T1000 (cell line): ENCODE measurements at regions not wholly inside any gene's neighbourhood (a gene's known extent, or its start where the extent isn't known, plus 50 kb on each side); places are given as distances from the start of the nearest gene placed in this dataset.

Experiments used
- DNase-seq: peaks from one replicate; lab custom pipeline; 2025; ENCODE audit warnings: mixed read lengths; lab: John Stamatoyannopoulos, UW

DNA sequence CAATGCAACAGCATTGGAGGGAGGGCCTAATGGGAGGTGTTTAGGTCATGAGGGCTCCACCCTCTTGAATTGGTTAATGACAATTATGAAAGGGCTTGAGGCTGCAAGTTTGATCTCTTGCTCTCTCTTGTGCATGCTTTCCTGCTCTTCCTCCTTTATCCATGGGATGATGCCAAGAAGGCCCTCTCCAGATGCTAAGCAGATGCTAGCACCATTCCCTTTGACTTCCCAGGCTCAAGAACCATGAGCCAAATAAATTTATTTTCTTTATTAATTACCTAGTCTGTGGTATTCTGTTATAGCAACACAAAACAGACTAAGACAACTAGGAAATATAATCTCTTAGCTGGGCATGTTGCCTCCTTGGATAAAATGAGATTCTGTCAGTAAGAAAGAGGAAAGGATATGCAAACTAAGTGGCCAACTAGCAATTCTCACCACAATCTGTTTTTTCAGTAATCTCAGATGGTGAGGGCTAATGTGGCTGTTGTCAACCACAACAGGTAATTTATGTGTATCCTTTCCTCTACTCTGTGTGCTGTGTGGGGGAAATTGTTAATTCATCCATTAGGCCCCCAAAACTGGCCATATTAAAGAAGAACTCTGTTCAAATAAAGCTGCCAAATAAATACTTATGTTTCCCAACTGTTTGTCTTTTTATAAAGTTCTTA, 269.1 kb upstream of the CD180 start:
- DNase-seq, result no peak

DNA sequence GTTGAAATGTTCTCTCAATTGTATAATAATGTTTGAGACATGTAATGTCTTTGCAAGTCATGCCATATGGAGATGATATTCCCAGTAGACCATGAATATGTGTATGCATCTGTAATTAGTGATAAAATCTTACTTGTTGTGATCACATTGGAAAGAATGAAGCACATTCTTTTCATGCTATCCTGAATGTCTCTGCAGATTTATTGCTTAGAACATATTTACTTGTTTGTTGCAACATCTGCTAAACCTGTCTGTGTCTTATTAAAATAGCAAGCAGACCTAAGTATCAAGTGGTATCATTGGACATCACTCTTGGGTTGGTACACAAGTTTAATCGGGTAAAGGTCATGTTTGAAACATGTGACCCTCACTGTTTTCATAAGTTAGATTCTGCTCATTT, 265.5 kb upstream of the CD180 start:
- DNase-seq, result no peak

DNA sequence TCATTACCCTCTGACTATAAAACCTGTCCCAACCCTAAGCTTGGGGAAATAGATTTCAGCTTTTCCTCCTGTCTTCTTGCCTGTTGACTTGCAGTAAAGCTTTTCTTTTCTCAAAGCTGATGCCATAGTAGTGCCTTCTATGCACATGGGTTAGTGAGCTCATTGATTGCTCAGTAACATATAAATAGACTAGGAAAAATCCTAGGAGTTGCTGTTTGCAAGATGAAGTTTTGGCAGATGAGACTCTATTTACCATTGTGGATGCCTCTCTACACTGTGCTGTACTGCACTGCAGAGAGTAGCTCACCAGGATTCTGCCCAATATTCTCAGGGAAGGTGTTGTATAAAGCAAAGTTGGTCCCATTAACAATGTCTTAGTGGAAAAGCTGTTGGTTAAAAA, 262.7 kb upstream of the CD180 start:
- DNase-seq, result no peak

DNA sequence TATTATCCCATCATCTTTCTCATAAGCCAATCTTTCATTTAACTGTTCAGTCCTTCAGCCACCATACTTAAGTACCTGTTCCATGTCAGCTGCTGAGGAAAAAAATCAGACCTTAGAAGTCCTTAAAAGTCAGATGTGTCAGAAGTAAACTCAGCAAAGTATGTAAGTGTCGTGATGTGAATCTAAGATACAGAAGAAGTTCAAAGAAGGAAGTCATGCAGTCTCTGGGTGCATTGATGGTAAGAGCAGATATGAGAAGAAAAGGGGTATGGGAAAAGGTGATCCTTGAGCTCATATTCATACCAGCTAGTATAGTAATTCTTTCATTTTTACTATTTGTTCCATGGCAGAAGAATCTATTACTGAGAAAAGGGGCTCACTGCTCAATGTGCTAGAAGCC, 259.4 kb upstream of the CD180 start:
- no peak for DNase-seq

DNA sequence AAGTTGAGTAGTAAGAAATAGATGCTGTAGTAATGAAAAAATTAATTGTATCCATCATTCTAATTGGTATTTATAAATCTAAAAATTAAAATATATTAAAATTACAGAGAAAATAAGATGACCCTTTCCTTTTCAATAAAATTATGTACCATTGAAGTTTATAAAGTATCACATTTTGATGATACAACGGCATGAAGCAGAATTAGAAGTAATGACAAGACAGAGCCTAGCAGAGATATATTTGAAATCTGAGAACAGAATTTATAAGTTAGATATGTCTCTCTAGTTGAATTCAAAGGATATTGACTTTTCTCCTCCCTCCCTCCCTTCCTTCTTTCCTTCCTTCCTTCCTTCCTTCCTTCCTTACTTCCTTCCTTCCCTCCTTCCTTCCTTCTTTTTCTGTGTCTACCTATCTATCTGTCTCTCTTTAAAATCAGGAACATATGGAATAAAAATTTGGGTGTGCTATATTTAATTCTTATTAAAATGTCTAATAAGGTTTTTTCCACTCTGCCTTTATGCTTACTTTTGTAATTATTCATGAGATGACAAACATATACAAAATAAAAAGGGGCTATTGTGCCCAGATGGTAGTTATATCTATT, 258.5 kb upstream of the CD180 start:
- no peak for DNase-seq

DNA sequence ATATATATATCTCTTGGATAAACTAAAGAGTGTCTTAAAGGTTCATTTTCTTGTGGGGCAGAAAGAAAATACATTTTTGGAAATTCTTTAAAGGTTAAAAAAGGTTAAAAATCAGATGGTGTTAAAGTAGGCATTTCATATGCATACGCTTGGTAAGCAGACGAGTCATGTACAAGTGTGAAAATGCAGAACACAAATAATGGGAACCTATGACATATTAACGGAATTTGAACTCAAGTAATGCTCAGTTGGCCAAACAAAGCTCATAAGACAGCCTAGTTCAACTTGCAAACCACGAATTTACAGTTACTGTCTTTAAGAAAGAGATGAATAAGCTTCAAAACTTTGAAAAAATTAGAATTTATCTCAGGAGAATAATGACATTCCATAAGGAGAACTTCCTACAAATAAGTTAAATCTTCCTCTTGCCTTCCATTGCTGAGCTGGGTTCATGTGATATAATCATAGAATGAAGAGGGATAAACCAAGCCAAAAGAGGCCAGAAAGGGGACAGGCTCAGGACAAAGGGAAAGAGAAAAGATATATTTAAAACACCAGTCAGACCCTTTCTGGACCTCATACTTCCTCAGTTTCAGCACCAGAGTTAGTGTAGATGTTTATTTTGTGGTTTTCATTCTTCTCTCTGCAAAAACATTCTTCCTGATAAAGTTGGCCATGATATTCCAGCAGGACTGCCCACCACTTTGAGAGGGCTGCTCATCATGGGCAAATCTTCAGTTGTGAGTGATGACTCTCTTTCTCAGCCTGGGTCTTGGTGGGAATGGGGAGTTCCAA, 256.7 kb upstream of the CD180 start:
- DNase-seq, result no peak

DNA sequence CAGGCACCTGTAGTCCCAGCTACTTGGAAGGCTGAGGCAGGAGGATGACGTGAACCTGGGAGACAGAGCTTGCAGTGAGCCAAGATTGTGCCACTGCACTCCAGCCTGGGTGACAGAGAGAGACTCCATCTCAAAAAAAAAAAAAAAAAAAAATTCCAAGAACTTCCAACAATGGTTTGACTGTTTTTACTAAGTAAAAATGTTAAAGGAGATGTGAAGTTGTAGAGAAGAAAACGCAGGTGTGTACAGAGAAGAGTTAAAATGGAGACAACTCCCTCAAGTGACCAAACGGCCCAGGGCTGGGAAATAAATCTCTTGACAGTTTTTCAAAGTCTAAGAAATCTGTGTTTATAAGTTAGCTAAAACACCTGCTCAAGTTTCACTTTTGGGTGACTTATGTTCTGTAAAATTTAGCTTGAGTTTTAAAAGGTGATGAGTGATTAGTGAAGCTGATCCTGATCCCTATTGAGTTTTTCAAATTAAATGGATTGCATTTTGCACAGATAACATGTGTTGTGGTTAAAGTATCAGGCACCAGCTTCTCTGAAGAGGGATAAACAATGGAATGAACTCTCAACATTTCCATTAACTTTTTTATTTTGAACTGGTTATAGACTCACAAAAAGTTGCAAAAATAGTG, 255.2 kb upstream of the CD180 start:
- DNase-seq, result no peak

DNA sequence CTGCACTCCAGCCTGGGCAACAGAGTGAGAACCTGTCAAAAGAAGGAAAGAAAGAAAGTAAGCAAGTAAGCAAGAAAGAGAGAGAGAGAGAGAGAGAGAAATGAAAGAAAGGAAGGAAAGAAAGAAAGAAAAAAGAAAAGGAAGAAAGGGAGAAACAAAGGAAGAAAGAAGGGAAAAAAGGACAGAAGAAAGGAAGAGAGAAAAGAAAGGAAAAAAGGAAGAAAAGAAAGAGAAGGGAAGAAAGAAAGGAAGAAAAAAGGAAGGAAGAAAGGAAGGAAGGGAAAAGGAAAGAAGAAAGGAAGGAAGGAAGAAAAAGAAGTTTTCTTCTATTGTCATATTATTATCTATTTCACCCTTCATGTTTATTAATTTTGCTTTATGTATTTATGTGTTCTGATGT, 251.1 kb upstream of the CD180 start:
- no peak for DNase-seq

DNA sequence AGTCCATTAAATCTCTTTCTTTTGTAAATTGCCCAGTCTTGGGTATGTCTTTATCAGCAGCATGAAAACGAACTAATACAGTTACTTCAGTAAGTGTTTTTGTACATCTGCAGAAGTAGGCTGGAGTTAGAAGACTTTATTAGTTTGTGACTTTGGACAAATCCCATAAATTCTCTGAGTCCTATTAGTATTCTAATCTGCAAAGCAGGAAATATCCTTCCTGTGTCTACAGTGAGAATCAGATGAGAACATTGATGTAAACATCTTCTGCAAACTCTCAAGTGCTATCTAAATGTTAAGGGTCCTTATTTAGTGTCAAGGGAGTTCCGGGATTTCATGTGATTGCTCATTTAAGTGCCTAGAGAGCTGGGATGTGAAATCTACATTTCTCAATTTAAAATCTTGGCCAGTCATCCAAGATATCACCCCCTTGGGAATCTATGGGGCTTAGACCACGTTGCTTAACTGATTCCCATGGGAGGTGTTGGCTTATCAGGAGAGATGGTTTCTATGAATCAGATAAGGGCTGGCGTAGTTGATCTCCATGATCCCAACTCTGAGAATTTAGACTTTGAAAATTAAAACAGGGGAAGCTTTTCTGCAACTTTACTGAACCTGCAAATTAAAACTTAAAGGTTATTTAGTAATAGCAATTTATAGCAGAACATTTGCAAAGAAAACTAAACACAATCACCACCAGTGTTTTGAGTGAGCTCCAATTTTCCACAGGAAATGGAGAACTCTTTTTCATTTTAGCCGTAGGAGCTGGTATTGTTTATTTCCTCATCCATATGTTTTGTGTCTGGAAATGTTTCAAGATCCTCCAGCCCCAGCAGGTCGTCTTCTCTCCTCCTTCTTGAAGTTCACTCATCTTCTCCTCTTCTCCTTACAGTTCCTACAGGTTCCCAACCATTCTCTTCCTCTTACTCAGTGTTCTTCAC, 241.6 kb upstream of the CD180 start:
- DNase-seq, result no peak

DNA sequence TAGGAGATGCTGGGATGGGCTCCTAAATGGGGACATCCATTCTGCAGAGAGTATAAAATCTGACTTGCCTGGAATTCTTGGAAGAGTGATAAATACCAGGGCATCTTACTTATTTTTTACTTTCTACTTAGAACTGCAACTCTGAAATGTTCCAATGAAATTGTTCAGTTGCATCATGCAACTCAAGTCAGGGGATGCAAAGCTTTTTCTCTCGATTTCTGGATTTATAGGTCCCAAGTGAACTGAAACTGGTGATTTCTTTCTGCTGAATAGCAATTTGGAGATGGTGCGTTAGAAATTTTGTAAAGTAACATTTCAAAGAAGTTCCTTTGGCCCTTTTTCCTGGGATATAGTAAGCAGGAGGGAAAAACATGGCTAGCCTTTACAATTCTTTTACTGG, 238.4 kb upstream of the CD180 start:
- no peak for DNase-seq

DNA sequence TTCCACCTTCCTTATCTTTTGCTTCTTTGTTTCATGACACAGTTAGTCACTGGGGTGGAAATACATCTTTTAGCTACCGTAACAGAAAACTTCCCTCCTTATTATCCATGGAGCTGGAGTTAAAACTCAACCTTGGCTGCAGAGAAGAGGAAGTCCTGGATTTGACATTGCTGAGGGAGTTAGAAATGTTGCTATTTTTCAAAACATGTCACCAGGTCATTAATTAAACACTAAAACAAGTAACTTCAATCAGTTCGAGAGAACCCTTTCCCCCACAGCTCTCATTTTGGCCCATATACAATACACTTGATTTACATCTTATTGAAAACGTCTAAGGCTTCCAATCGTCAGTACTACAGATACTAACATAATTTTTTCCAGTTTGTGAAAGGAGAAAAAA, 237.9 kb upstream of the CD180 start:
- DNase-seq, result no peak

DNA sequence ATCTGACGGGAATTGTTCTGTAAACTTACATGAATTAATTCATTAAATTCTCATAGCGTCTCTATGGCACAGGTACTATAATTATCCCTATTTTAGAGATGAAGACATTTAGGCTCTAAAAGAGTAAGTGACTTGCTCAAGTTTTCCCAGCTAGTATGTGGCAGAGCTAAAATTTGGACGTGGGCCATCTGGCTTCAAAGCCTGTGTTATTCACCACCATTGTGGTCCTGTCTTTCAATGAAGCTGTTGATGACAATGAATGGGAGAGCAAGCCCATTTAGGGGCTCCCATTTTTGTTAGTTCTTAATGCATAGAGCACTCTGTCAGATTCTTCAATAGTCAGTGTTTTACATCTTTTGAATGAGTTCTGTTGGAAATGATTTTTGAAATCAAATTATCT, 236.0 kb upstream of the CD180 start:
- no peak for DNase-seq

DNA sequence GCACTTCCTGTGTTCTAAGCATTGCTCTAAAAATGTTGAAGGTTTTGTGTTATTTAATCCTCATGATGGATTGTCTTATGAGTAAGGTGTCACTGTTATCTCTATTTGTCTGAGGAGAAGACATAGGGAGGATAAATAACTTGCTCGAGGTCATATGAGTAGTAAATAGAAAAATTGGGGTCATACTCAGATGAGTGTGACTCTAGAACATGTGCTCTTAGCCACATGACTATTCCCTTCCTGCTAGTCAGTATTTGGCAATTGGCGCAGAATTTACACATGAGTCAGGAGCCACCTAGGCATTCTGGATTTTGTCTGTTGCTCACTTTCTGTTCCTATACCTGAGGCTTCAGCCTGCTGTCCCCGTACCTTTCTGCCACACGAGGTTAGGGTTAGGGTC, 234.6 kb upstream of the CD180 start:
- DNase-seq, result no peak

DNA sequence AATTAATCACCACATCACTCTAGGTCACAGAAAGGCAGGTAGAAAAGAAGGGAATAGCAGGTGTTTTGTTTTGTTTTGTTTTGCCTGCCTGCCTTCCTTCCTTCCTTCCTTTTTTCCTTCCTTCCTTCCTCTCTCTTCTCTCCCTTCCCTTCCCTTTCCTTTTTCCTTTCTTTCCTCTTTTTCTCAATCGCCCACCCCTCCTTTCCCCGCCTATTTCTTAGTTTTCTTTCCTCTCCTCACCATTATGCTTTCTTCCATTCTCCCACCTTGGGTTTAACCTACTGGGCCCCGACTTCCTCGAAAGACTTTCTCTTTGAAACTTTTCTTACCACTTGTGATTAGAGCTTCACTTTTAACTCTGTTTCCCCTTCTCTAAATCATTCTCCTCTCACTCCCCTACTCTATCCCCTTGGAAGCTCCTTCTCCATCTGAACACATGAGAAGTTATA, 231.3 kb upstream of the CD180 start:
- no peak for DNase-seq

DNA sequence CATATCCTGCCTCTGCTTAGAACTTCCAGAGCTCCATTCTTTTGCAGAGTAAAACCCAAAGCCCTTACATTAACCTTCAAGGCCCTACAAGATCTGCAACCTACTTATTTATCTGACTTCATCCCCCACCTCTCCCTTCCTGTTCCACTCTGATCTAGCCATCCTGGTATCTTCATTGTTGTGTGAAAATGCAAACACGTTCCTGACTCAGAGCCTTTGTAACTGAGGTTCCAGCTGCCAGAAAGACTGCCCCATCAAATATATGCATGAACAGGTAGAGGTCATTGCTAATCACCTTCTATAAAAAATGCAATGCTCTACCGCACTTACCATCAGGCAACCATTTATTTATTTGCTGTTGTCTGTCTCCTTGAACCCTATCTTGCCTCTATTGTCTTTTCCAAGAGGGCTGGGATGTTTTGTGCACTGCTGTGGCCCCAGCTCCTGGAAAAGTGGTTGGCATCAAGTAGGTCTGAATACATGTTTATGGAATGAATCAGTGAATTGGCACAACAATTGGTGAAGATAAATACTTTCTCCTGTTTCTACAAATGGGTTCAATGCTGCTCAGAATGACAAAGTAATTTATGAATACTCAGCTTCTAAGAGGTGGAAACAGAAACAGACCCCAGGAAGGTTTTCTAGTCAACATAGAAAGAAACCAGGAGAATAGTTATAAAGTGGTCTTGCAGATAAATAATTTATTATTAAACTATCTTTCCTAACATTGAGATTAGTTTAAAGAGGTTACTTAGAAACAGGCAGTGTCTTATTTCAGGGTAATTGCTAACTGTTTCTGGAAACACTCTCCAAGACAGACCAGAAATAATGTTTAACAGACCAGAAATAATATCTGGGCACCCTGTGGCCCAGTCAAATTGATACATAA, 230.6 kb upstream of the CD180 start:
- DNase-seq, result no peak

DNA sequence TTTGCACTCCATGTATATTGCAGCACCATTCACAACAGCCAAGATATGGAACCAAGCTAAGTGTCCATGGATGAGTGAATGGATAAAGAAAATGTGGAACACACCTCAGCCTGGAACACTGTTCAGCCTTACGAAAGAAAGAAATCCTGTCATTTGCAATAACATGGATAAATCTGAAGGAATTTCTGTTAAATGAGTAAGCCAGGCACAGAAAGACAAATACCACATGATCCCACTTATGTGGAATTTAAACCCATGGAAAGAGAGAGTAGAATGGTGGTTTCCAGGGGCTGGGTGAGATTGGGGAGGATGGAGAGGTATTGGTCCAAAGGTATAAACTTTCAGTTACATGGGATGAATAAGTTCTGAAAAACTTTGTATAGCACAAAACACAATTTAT, 228.9 kb upstream of the CD180 start:
- no peak for DNase-seq

DNA sequence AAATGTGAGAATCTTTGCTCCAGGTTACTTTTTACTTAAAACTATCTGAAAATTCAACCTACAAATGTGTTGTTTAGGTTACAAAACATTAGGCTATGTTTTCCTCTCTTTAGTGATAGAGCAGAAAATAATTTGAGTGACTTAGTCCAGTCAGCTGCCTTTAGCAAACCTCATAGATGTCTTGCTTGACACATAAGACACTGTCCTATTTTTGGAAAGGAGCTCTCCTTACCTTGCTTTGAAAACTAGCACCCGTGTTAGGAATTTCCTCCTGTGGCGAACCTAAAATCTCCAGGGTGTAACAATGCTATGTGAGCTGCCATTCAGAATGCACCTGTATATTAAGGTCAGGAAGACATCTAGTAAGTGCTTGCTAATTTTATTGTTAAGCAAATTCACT, 221.2 kb upstream of the CD180 start:
- DNase-seq, result no peak

DNA sequence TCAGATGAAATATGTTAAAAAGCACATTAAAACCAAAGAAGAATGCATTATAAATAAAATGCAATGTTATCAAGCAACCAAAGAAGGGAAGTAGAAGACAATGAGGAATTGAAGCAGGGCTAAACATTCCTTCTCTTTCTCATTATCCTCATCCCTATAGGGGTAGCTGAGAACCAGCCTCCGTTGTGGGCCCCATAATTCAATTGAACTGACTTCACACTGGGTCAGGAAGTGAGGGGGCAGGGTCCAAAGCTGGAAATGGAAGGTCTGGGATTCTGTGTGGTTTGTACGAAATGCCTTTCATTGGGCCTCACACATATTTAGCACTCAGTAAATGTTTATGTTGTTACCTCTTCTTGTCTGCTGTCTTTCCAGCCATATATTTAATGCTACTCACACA, 220.4 kb upstream of the CD180 start:
- no peak for DNase-seq

DNA sequence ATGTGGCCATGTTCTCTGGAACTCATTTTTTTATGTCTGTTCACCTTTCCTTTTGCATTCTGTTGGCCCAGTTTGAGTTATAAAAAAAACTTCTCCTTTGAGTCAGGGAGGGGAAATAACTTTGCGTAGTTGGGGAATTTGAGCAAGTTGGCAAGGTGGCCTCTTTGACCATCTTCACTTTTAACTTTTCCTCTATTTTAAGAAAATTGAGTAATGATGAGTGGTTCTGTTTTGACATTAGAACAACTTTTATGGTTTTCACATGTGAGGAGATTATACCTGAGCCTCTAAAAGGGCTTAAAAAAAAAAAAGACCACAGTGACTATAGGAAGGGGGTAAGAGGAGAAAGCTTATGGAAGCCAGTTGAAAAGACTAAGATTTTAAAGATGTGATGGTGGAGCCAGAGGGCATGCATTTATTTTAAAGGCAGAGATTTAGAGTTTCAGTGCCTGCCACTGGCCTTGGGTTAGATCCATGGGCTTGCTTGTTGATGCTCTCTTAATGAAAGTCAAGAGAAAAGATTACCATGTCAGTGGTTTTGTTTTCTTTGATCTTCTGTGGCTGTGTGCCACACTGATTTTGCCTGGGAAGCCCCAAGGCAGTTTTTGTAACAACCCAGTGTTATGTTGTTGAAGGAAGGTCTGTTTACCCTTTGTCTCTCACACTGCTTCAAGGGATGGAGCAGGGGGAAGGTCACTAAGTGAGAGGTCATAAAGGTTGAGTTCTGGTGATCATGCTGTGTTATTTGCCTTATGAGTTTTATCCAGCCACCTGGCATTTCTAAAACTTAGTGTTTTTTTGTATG, 219.7 kb upstream of the CD180 start:
- DNase-seq, result no peak

DNA sequence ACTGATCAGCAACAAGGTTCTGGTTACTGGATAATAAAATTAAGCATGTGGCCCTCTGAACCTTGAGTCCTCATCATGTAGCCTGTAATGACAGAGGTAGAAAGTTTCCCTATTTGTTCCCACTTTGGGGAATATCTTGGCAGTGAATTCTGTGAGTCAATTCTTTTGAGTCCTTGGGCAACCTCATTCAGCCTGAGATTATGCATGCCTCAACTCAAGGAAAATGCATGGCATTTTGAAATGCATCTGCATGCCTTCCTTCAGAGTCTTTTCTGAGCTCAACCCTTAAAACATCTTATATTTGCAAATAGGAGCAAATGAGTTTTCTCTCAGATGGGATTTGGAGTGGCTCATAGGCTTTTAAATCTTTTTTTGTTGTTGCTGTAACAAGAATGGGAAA, 218.1 kb upstream of the CD180 start:
- no peak for DNase-seq
